GM12864 (cell line): ENCODE measurements at regions not wholly inside any gene's neighbourhood (a gene's known extent, or its start where the extent isn't known, plus 50 kb on each side); places are given as distances from the start of the nearest gene placed in this dataset.

Source experiments
- DNase-seq: peaks from one replicate; pipeline ENCODE4 v3.0.0-alpha.2; 2011; ENCODE audit warnings: low read depth
- H3K4me3 ChIP-seq: 2 replicates; pipeline ENCODE4 v1.5.1; 2011; ENCODE audit warnings: mild to moderate bottlenecking, low read depth, low read length, control low read depth
- CTCF ChIP-seq: IDR thresholded peaks from 2 replicates; pipeline ENCODE4 v1.5.1; 2011; ENCODE audit warnings: low read depth, mild to moderate bottlenecking, moderate library complexity, low read length, control low read depth, inconsistent platforms; ENCODE audit errors: missing control alignments

- TF ChIP-seq CTCF = no peak
- no peak overlapping the region for H3K4me3 ChIP-seq
- no peak for DNase-seq
Observed at GRCh38 chr4:173684223-173684622, 154.2 kb upstream of the HAND2 start.

- TF ChIP-seq CTCF = no peak
- H3K4me3 ChIP-seq = no peak overlapping the region
- DNase-seq = no peak
Observed at GRCh38 chr4:173682609-173683008, 152.6 kb upstream of the HAND2 start.

DNA sequence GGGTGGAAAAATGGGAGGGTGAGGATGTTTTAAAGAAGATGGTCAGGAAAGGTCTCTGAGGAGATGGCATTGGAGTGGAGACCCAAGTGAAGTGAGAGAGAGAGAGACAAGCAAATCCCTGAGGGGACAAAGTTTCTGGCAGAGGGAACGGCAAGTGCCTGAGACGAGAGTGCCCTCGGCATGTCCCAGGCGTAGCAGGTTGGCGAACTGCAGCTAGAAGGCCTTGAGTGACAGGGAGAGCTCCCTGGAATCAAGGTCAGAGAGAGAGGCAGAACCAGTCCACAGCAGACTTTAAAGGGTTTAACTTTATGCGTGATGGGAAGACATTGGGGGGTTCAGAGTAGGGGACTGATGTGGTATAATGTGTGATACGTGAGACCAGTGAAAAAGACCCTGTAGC lies 150.2 kb upstream of the HAND2 start:
- TF ChIP-seq CTCF = no peak
- H3K4me3 ChIP-seq = no peak overlapping the region
- DNase-seq = no peak

DNA sequence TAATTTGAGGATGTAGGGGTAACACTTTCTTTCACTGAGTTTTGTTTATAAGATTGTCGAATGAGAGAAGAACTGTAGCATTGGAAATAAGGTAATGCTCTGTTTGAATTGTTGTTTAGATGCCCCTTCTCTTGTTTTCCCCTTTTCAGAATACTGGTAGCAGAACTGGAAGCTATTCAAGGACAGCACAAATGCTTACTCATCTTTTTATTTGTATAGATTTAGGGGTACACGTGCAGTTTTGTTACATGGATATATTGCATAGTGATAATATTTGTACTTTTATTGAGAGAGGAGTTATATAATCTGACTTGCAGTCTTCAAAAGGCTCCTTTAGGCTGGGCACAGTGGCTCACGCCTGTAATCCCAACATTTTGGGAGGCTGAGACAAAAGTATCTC lies 145.4 kb upstream of the HAND2 start:
- no peak overlapping the region for H3K4me3 ChIP-seq
- TF ChIP-seq CTCF = no peak
- DNase-seq = no peak

DNA sequence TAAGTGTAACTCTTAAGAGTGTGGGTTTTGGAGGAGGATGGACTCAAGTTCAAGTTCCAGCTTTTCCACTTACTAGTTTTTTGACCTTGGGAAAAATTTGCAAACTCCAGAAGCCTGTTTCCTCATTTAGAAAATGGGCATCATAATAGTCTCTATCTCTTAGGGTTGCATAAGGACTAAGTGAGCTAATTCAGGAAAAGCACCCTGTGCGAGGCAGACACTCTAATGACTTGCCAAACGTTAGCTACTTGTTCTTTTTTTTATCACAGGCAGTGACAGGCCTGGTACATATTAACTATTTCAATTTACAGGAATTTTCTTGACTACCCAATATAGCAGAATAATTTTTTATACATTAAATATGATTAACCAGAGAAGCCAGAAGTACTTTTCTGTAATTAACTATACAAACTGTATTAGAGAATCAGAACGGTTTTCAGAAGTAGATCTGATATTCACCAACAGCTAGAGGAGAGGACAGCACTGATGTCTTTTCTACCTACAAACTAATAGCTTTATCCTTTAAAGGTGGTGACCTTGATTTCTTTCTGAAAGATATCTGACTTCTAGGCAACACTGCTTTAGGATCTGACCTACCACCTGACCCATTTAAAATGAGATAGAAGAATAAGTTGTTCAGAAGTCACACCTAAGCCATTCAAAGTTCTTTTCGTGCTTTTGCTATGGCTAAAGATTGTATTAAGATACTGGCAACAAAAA lies 139.6 kb upstream of the HAND2 start:
- no peak overlapping the region for H3K4me3 ChIP-seq
- TF ChIP-seq CTCF = no peak
- no peak for DNase-seq

GRCh38 chr4:173661001-173661400 lies 131.0 kb upstream of the HAND2 start:
- H3K4me3 ChIP-seq = no peak overlapping the region
- no peak for TF ChIP-seq CTCF

GRCh38 chr4:173656898-173657297 lies 126.9 kb upstream of the HAND2 start:
- H3K4me3 ChIP-seq = no peak overlapping the region
- no peak for TF ChIP-seq CTCF
- no peak for DNase-seq

More at GRCh38 chr4:173661001-173661400, 131.0 kb upstream of the HAND2 start:
- no peak for DNase-seq
